ENCODE measurements at regions not wholly inside any gene's neighbourhood (a gene's known extent, or its start where the extent isn't known, plus 50 kb on each side); places are given as distances from the start of the nearest gene placed in this dataset.
"Not testable (repeated sequence)": the region's sequence is repeated elsewhere in the genome, so short reads cannot be mapped to it uniquely, and the experiment has no call there.

DNA sequence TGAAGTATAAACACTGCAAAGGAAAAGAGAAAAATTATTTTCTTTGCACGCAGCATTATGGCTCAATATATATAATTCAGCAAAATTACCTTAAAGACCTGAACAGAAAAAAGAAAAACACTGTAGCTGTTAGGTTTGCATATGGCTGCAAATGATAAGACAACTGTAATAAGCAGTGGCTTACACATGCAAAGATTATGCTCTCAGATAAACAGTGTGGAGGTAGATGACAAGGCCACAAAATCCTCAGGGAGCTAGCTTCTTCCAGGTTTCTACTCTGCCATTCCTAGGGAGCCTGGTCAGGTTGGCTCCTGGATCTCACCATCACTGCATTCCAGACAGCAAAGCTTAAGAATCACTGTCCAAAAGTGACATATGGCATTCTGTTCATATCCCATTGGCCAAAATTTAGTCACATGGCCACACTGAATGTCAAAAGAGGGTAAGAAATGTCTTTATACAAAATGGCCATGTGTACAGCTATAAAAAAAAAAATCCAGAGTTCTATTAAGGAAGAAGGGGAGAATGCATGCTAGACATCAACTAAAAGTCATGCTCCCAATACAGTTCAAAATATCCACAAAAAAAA lies 195.2 kb upstream of the SLC7A11 start:
- peak; percentile 9 to 44 for DNase-seq
- no peak for TF ChIP-seq GATA1 (IDR thresholded peaks at IDR 0.05; ENCODE audit: low read depth, low read length)
- no peak for TF ChIP-seq POLR2A (IDR thresholded peaks at IDR 0.05; ENCODE audit: low read length)

DNA sequence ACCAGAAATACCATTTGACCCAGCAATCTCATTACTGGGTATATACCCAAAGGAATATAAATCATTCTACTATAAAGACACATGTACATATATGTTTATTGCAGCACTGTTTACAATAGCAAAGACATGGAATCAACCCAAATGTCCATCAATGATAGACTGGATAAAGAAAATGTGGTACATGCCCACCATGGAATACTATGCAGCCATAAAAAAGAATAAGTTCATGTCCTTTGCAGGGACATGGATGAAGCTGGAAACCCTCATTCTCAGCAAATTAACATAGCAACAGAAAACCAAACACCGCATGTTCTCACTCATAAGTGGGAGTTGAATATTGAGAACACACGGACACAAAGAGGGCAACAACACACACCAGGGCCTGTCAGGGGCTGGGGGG lies 193.6 kb upstream of the SLC7A11 start:
- DNase-seq, result not testable (repeated sequence)

DNA sequence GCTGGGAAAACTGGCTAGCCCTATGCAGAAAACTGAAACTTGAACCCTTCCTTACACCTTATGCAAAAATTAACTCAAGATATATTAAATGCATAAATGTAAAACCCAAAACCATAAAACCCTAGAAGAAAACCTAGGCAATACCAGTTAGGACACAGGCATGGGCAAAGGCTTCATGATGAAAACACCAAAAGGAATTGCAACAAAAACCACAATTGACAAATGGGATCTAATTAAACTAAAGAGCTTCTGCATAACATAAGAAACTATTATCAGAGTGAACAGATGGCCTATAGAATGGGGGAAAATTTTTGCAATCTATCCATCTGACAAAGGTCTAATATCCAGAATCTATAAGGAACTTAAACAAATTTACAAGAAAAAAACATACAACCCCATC lies 192.9 kb upstream of the SLC7A11 start:
- DNase-seq, result not testable (repeated sequence)

DNA sequence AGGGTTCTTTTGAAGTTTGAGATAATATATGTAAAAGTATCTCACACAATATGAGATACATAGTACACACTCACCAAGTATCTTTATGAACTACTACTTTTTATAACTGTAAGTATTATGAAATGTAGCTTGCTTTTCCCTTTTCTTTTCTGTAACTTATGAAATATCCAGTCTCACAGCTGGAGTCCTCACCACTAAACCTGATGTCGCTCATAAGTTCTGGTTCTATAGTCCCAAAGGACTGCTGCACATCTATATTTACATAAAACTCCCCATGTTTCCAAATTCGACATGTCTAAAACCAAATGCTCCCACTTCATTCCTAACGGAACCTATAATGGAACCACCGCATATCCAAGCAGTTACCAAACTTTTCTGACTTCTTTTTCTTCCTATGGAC lies 186.5 kb upstream of the SLC7A11 start:
- DNase-seq, result no peak
- TF ChIP-seq POLR2A (IDR thresholded peaks at IDR 0.05; ENCODE audit: low read length) (no peak), GATA1 (IDR thresholded peaks at IDR 0.05; ENCODE audit: low read depth, low read length) (no peak)

DNA sequence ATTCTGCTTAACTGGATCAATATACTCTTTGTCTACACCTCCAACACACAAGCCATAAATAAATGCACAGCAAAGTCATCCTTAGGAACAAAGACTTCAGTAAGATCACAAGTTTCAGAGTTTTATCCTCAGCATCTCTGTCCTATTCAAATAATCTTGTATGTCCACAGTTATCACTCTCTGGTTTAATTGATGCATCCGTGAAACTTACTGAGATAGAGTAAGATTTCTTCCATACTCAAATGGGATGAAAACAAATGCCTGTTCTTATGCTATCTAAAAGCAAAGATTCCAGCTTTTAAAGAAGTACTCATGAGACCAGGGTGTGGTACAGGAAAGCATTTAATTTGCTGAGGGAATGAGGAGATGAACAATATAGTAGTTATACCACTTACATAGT lies 184.6 kb upstream of the SLC7A11 start:
- no peak for TF ChIP-seq GATA1 (IDR thresholded peaks at IDR 0.05; ENCODE audit: low read depth, low read length)
- TF ChIP-seq POLR2A (IDR thresholded peaks at IDR 0.05; ENCODE audit: low read length), result no peak
- no peak for DNase-seq

DNA sequence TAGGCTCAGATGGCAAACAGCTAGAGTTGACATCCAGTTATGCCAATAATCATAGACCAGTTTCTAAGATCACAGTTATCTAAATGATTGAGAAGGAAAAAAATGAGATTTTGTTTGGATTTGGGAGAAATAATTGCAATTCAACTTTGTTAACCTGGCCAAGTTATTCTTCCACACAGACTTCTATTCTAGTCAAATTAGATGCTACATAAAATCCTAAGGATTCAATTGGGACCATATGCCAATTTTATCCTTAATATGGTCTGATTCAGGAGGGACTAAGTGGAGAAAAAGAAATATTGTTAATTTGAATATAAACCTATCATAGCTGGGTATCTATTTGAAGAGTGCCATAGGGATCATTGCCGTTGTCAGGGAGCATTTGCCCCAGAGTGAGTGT lies 178.3 kb upstream of the SLC7A11 start:
- no peak for DNase-seq
- TF ChIP-seq POLR2A (IDR thresholded peaks at IDR 0.05; ENCODE audit: low read length), result no peak
- TF ChIP-seq GATA1 (IDR thresholded peaks at IDR 0.05; ENCODE audit: low read depth, low read length), result no peak

DNA sequence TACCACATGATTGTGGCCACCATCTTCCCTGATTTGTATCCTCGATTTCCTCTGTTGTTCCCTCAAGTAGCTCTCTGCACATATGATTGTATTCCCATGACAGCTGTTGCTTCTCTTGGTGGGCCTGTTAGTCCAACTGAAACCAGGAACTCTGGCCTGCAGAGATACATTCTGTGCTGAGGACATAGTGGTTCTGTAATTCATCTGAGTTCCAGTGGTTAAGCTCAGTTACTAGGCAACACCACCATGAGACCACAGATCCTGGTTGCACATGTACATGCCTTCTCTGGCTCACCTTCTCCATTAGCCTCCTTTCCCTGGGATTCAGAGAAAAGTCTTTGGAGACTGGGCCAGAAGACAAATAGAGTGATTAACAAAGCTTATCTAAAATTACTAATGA lies 172.1 kb upstream of the SLC7A11 start:
- DNase-seq, result no peak
- no peak for TF ChIP-seq GATA1 (IDR thresholded peaks at IDR 0.05; ENCODE audit: low read depth, low read length)
- TF ChIP-seq POLR2A (IDR thresholded peaks at IDR 0.05; ENCODE audit: low read length), result no peak

DNA sequence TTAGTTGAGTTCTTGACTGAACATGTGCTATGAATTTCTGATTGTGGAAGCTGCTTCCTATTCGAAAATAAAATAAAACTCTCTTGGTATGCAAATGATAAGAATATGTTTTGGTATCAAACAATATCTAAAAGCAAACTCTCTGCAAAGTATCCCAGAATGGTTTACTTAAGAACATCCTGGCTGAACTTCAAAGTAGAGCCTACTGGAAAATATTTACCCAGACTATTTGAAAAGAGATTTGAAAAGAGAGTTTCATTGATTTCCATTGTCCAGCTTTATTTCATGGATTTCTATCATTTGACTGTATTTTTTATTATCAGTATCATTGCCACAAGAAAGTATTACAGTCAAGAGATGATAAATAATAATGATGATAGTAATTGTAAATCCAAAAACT lies 171.1 kb upstream of the SLC7A11 start:
- no peak for DNase-seq
- TF ChIP-seq POLR2A (IDR thresholded peaks at IDR 0.05; ENCODE audit: low read length) (no peak), GATA1 (IDR thresholded peaks at IDR 0.05; ENCODE audit: low read depth, low read length) (no peak)

DNA sequence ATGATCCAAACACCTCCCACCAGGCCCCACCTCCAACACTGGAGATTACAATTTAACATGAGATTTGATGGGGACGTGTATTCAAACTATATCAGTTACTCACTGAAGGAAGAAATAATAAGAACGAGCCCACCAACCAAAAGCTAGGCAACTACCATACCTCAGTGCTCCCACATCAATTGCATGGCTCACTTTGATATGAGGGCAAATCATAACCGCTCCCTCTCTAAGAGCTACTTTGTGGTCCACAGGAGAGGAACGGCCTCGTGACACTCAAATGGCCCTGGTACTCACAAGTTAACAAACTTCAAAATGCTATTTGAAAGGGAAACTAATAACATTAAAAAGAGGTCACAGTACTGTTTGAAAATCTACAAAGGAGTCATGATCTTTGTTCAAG lies 170.7 kb upstream of the SLC7A11 start:
- DNase-seq, result no peak
- TF ChIP-seq GATA1 (IDR thresholded peaks at IDR 0.05; ENCODE audit: low read depth, low read length), result no peak
- no peak for TF ChIP-seq POLR2A (IDR thresholded peaks at IDR 0.05; ENCODE audit: low read length)

DNA sequence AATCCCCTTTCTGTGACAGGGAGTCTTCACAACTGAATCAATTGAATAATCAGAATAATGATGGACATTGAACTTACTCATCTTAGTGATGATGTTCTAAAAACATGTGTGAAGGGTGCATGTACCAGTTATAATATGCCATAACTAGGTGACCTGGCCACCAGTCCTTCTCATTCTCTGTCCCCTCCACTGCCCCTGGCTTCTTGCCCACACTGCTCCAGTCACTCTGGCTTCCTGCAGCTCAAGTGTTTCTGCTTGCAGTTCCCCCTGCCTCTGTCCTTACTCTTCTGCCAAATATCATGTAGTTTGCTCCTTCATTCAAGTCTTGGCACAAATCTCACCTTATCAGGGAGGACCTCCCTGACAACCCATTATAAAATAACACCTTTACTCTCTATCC lies 168.1 kb upstream of the SLC7A11 start:
- TF ChIP-seq POLR2A (IDR thresholded peaks at IDR 0.05; ENCODE audit: low read length) (no peak), GATA1 (IDR thresholded peaks at IDR 0.05; ENCODE audit: low read depth, low read length) (no peak)

DNA sequence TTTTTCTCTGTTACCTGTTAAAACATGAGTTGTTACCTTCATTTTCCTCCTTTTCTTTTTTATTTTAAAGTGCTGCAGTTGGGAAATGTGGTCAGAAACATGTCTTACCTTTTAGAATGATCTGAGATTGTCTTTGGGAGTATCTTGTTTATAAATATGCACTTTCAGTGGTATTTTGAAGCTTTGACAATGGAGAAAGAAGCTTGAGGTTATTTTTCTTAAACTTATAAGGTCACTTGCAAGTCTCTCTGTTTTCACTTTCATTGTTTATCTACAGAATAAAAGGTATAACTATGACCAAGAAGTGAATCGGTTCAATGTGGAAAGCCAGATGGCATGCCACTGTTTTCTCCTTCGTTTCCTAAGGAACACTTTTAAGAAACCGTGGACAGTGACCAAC lies 167.5 kb upstream of the SLC7A11 start:
- DNase-seq, result no peak
- TF ChIP-seq GATA1 (IDR thresholded peaks at IDR 0.05; ENCODE audit: low read depth, low read length), result no peak
- no peak for TF ChIP-seq POLR2A (IDR thresholded peaks at IDR 0.05; ENCODE audit: low read length)

More for the DNA sequence above, 168.1 kb upstream of the SLC7A11 start:
- DNase-seq, result no peak

DNA sequence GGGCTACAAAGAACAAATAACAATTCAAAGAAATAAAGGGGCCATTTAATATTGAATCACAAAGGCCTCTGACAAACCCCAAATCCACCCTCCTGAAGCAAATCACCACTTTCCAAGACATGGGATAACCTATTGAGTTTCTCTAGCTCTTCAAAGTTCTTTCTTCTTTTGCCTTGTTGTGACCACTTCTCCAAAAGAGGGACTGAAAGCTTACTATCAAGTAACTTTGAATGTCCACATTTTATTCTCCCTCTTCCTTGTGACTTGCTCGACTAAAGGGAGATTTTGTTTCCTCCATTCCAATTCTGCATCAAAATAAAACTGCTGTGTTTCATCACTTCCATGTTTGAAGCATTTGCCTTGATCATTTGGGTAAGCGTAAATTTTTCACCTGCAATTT lies 166.6 kb upstream of the SLC7A11 start:
- TF ChIP-seq GATA1 (IDR thresholded peaks at IDR 0.05; ENCODE audit: low read depth, low read length) (no peak), POLR2A (IDR thresholded peaks at IDR 0.05; ENCODE audit: low read length) (no peak)
- DNase-seq, result no peak

DNA sequence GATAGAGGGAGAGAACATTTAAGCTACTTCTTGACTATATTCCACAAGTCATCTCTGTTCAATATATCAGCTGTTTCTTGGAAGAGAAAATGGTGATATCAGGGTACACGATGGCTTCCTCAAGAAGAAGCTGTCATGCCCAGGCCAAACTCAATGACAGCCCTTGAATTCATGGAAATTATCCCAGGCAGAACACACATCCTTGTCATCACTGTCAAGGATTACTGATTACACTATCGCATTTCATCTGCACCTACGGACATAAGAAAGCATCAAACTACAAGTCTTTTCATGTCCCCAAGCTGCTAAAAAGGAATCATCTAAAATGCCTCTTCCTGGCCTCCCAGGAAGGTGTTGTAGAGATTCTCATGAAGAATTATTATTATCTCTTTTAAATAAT lies 165.2 kb upstream of the SLC7A11 start:
- DNase-seq, result no peak
- no peak for TF ChIP-seq GATA1 (IDR thresholded peaks at IDR 0.05; ENCODE audit: low read depth, low read length)

DNA sequence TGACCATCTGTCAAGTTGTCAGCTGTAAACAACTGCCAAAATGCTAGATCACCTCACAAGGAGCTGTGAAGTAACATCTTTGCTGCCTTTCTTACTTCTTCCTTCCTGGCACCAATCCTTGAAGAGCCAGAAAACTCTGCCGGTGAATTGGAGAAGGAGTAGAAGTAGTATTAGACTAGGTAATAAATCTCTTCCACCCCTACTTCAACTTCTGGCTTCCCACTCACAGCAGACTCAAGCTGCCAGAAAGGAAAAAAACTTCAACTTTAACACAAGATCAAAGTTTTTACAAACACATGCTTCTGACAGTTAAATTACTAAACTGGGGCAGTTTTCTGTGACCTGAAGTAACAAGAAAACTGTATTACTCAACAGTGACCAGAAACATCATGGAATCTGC lies 164.7 kb upstream of the SLC7A11 start:
- no peak for TF ChIP-seq POLR2A (IDR thresholded peaks at IDR 0.05; ENCODE audit: low read length)
- no peak for TF ChIP-seq GATA1 (IDR thresholded peaks at IDR 0.05; ENCODE audit: low read depth, low read length)
- no peak for DNase-seq

DNA sequence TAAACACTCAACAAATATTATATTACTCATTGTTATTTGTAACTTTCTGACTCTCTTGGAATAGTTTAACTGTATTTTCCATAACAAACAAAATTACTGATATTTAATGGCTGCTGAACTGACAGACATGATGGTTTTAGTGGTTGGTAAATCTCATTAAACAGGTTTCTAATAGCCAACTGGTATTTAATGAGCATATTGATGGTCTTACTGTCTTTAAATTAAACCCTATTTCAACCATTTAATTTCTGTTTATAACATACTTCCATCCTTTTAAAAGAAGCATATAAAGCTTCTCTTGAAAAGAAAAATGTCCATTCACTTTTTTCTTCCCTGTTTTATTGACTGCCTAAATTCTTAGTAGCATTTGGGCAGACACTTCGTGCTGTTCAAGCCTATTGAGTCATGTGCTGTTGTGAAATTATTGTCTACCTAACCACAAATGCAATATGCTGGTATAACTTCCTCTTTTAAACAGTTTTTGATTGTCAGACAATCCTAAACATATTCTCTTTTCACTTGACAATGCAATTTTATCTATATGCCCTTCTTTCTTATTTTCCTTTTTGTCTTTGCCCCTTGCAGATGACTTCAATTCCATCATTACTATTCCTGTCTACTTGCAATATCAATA lies 163.9 kb upstream of the SLC7A11 start:
- no peak for DNase-seq
- no peak for TF ChIP-seq GATA1 (IDR thresholded peaks at IDR 0.05; ENCODE audit: low read depth, low read length)
- no peak for TF ChIP-seq POLR2A (IDR thresholded peaks at IDR 0.05; ENCODE audit: low read length)

DNA sequence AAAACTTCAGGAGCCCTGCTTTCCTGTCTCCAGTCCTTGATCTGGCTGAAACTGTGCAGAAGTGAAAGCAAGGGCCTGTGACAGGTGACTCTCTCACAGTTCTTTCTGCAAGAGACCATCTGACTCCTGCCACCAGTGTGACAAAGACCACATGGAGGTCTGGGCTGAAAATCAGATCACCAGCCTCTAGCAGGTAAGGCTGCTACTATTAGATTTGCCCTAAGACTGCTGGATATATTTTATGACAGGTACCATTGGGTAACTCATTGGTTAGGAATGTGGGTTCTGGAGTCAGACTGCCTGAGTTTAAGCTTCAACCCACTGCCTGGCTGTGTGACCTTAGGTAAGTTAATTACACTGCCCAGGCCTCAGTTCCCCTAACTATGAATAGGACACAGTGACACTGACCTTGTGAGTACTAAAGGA lies 163.3 kb upstream of the SLC7A11 start:
- TF ChIP-seq GATA1 (IDR thresholded peaks at IDR 0.05; ENCODE audit: low read depth, low read length) (no peak), POLR2A (IDR thresholded peaks at IDR 0.05; ENCODE audit: low read length) (no peak)
- DNase-seq, result no peak
